ENCODE measurements at regions not wholly inside any gene's neighbourhood (a gene's known extent, or its start where the extent isn't known, plus 50 kb on each side); places are given as distances from the start of the nearest gene placed in this dataset.

GRCh38 chr4:134961963-134962362 is 760.4 kb upstream of the PABPC4L start:
- TF ChIP-seq CTCF (conservative IDR thresholded peaks at IDR 0.05; ENCODE audit: low read depth, low read length) = no peak
- TF ChIP-seq EZH2phosphoT487 (IDR thresholded peaks at IDR 0.05; ENCODE audit: borderline replicate concordance, low read length) = no peak
- TF ChIP-seq EZH2 (IDR thresholded peaks at IDR 0.05; ENCODE audit: low read length, unreplicated experiment) = no peak

Measured in PC-3 (cell line).